22Rv1 (cell line): ENCODE measurements at regions not wholly inside any gene's neighbourhood (a gene's known extent, or its start where the extent isn't known, plus 50 kb on each side); places are given as distances from the start of the nearest gene placed in this dataset.

Experiments
- H3K27ac ChIP-seq: fragments of 450-650 bp; 2 replicates; pipeline ENCODE4 v1.5.1; 2017
- CTCF ChIP-seq: fragments of 450-650 bp; IDR thresholded peaks from 2 replicates; pipeline ENCODE4 v1.5.1; 2017; ENCODE audit warnings: mild to moderate bottlenecking
- ZFX ChIP-seq: fragments of 450-650 bp; IDR thresholded peaks from 2 replicates; pipeline ENCODE4 v1.6.1; 2017; ENCODE audit warnings: antibody characterized with exemption, borderline replicate concordance

- TF ChIP-seq ZFX (no peak), CTCF (no peak)
- H3K27ac ChIP-seq: no peak overlapping the region
Observed at GRCh38 chr18:55064073-55064472, 104.8 kb upstream of the CCDC68 start.

DNA sequence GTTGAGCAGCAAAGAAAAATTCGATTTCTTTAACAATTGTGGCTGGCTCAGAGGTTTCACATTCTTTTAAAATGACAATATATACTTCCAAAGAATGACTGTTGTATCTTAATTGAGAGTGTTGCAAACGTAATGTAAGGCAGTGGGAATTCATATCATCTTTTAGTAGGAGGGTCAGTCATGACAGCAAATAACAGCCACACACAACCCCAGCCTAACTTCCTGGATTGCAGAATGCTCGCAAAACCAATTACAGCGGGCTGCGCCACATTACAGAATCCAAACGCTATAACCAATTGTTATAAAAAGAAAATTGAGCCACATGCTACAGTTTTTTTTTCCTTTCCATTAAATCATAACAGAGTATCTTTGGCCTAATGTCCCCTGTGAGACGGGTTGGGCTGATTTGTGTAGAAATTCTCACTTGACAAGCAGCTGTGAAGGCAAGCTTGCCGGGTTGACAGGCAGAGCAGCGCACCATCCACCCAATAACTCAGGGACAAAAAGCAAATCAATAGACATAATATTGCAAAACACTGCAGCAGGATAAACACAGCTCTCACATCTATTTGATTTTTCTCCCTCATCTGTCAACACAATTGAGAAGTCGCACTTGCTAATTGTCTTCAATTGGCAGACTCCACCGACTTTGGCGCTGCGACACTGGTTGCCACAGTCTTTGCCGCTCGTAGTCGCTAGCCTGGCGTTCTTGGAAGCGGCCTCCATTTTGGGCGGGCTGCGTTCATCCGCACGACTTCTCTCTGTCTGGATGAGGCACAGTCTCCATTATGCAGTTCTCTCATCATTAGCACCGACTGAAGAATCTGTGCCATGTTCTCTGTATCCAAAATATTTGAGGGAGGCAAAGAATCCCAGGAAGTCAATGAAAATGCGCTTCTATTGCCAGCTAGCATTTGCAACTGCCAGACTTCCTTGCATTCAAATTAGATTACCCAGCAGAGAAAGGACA, 95.0 kb upstream of the CCDC68 start:
- no peak for TF ChIP-seq ZFX
- TF ChIP-seq CTCF: no peak
- H3K27ac ChIP-seq: no peak overlapping the region

GRCh38 chr18:55048892-55049291, 89.6 kb upstream of the CCDC68 start:
- TF ChIP-seq CTCF (no peak), ZFX (no peak)
- no peak overlapping the region for H3K27ac ChIP-seq

- TF ChIP-seq ZFX (no peak), CTCF (no peak)
- no peak overlapping the region for H3K27ac ChIP-seq
Observed at GRCh38 chr18:55047546-55047945, 88.3 kb upstream of the CCDC68 start.

DNA sequence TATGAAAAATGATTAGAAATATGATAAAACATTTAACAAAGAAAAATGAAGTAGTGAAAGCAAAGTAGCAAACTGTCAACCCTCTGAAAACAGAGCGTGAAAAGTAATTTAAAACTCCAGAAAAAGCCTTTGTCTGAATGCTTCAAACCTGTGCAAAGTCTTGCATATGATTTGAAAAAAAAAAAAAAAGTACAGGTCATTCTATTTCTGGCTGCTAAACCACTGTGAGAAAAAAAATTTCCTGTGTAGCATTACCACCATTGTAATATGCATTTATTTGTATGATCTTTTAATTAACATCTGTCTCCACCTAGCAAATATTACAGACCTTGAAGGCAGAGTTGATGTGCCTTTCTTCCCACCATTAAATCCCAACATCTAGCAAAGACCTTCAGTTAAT, 82.1 kb upstream of the CCDC68 start:
- TF ChIP-seq CTCF: no peak
- no peak for TF ChIP-seq ZFX
- H3K27ac ChIP-seq: no peak overlapping the region

DNA sequence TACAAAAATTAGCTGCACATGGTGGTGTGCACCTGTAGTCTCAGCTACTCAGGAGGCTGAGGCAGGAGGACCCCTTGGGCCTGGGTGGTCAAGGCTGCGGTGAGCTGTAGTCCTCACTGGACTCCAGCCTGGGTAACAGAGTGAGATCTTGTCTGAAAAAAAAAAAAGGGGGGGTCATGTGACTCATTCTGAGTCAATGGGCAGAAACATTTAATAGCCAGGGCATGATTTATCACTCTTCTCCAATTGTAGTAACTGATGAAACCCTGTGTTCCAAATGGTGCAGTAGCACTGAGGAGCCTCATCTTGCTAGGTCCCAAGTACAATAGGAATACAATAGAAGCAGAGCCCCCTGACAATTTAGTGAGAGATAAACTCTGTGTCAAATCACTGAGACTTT, 78.9 kb upstream of the CCDC68 start:
- no peak for TF ChIP-seq ZFX
- no peak for TF ChIP-seq CTCF
- no peak overlapping the region for H3K27ac ChIP-seq

DNA sequence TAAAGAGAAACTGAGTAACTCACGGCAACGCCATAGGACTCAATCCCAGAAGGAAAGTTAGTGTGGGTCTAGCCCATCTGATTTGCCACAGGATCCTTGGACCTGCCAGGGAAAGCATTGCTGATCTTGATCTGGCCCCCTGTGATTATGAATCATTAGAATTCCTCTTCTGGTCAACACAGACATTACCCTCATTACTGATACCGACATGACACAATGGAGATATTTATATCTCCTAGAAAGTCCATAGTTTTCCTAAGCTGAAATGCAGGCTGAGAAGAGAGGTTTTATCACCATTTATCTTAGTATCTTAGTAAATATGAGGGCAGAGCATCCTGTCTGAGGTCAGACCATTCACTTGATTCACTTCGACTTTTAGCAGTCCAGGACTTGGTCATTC, 75.5 kb upstream of the CCDC68 start:
- no peak overlapping the region for H3K27ac ChIP-seq
- TF ChIP-seq ZFX (no peak), CTCF (no peak)
